Rectal smooth muscle tissue (tissue), 1 donor: ENCODE measurements at regions not wholly inside any gene's neighbourhood (a gene's known extent, or its start where the extent isn't known, plus 50 kb on each side); places are given as distances from the start of the nearest gene placed in this dataset.
"Not testable (repeated sequence)": the region's sequence is repeated elsewhere in the genome, so short reads cannot be mapped to it uniquely, and the experiment has no call there.

ENCODE experiments used
- H3K27ac ChIP-seq: one replicate; pipeline ENCODE4 v1.7.0; 2013; ENCODE audit warnings: low read depth, low read length, inconsistent platforms
- H3K27me3 ChIP-seq: one replicate; pipeline ENCODE4 v1.7.0; 2013; ENCODE audit warnings: low read length; ENCODE audit not compliant: control insufficient read depth, insufficient read depth
- H3K36me3 ChIP-seq: one replicate; pipeline ENCODE4 v1.7.0; 2013; ENCODE audit warnings: low read length; ENCODE audit not compliant: control insufficient read depth, insufficient read depth
- H3K4me1 ChIP-seq: one replicate; pipeline ENCODE4 v1.7.0; 2013; ENCODE audit warnings: low read length; ENCODE audit not compliant: control insufficient read depth, insufficient read depth
- H3K4me3 ChIP-seq: one replicate; pipeline ENCODE4 v1.7.0; 2013; ENCODE audit warnings: low read length
- H3K9ac ChIP-seq: one replicate; pipeline ENCODE4 v1.7.0; 2013; ENCODE audit warnings: low read length

- Histone ChIP-seq H3K9ac (no peak overlapping the region), H3K27ac (no peak overlapping the region), H3K4me1 (no peaks in the 10 kb centered on the region), H3K36me3 (no peaks in the 10 kb centered on the region), H3K4me3 (no peak overlapping the region), H3K27me3 (no peaks in the 10 kb centered on the region)
These were observed 221.5 kb upstream of the SLC35G4 start for GRCh38 chr18:11387880-11388279.

- H3K36me3 ChIP-seq = no peaks in the 10 kb centered on the region
- no peak overlapping the region for H3K4me3 ChIP-seq
- H3K9ac ChIP-seq = no peak overlapping the region
- no peak overlapping the region for H3K27ac ChIP-seq
- H3K4me1 ChIP-seq = no peaks in the 10 kb centered on the region
- no peaks in the 10 kb centered on the region for H3K27me3 ChIP-seq
These were observed 226.0 kb upstream of the SLC35G4 start for GRCh38 chr18:11383381-11383780.

- Histone ChIP-seq H3K27ac (no peak overlapping the region), H3K4me1 (no peaks in the 10 kb centered on the region), H3K27me3 (no peaks in the 10 kb centered on the region), H3K4me3 (no peak overlapping the region), H3K36me3 (no peaks in the 10 kb centered on the region), H3K9ac (no peak overlapping the region)
These were observed 228.4 kb upstream of the SLC35G4 start for GRCh38 chr18:11380968-11381367.

- Histone ChIP-seq H3K9ac (no peak overlapping the region), H3K4me3 (no peak overlapping the region), H3K27ac (no peak overlapping the region), H3K27me3 (no peaks in the 10 kb centered on the region), H3K36me3 (no peaks in the 10 kb centered on the region), H3K4me1 (no peaks in the 10 kb centered on the region)
These were observed 229.7 kb upstream of the SLC35G4 start for GRCh38 chr18:11379660-11380059.

GRCh38 chr18:11377766-11378540, 228.6 kb upstream of the PIEZO2 start:
- Histone ChIP-seq H3K4me3 (no peak overlapping the region), H3K27ac (no peak overlapping the region), H3K27me3 (no peaks in the 10 kb centered on the region), H3K4me1 (no peaks in the 10 kb centered on the region), H3K36me3 (no peaks in the 10 kb centered on the region), H3K9ac (no peak overlapping the region)

- Histone ChIP-seq H3K9ac (no peak overlapping the region), H3K27me3 (no peaks in the 10 kb centered on the region), H3K4me3 (no peak overlapping the region), H3K36me3 (no peaks in the 10 kb centered on the region), H3K4me1 (no peaks in the 10 kb centered on the region), H3K27ac (no peak overlapping the region)
These were observed 222.8 kb upstream of the PIEZO2 start for GRCh38 chr18:11372163-11372562.

- Histone ChIP-seq H3K4me1 (no peaks in the 10 kb centered on the region), H3K27ac (no peak overlapping the region), H3K4me3 (no peak overlapping the region), H3K9ac (no peak overlapping the region), H3K36me3 (no peaks in the 10 kb centered on the region), H3K27me3 (no peaks in the 10 kb centered on the region)
These were observed 220.2 kb upstream of the PIEZO2 start for GRCh38 chr18:11369556-11369955.

GRCh38 chr18:11368020-11368419, 218.7 kb upstream of the PIEZO2 start:
- H3K36me3 ChIP-seq = no peaks in the 10 kb centered on the region
- no peak overlapping the region for H3K9ac ChIP-seq
- no peak overlapping the region for H3K4me3 ChIP-seq
- H3K4me1 ChIP-seq = no peaks in the 10 kb centered on the region
- no peak overlapping the region for H3K27ac ChIP-seq
- H3K27me3 ChIP-seq = no peaks in the 10 kb centered on the region

- H3K4me1 ChIP-seq = no peaks in the 10 kb centered on the region
- no peak overlapping the region for H3K4me3 ChIP-seq
- no peaks in the 10 kb centered on the region for H3K27me3 ChIP-seq
- no peaks in the 10 kb centered on the region for H3K36me3 ChIP-seq
- no peak overlapping the region for H3K9ac ChIP-seq
- no peak overlapping the region for H3K27ac ChIP-seq
These were observed 218.0 kb upstream of the PIEZO2 start for GRCh38 chr18:11367351-11367750.

GRCh38 chr18:11366410-11366809, 217.0 kb upstream of the PIEZO2 start:
- H3K9ac ChIP-seq = no peak overlapping the region
- H3K36me3 ChIP-seq = no peaks in the 10 kb centered on the region
- no peak overlapping the region for H3K27ac ChIP-seq
- no peaks in the 10 kb centered on the region for H3K27me3 ChIP-seq
- no peaks in the 10 kb centered on the region for H3K4me1 ChIP-seq
- H3K4me3 ChIP-seq = no peak overlapping the region

- no peak overlapping the region for H3K4me3 ChIP-seq
- H3K27ac ChIP-seq = no peak overlapping the region
- H3K4me1 ChIP-seq = no peaks in the 10 kb centered on the region
- H3K27me3 ChIP-seq = no peaks in the 10 kb centered on the region
- no peaks in the 10 kb centered on the region for H3K36me3 ChIP-seq
- no peak overlapping the region for H3K9ac ChIP-seq
These were observed 213.5 kb upstream of the PIEZO2 start for GRCh38 chr18:11362856-11363255.

- H3K36me3 ChIP-seq, H3K27ac ChIP-seq, H3K9ac ChIP-seq, H3K27me3 ChIP-seq, H3K4me3 ChIP-seq, H3K4me1 ChIP-seq: not testable (repeated sequence)
These were observed 212.5 kb upstream of the PIEZO2 start for GRCh38 chr18:11361862-11362261.

- Histone ChIP-seq H3K36me3 (no peaks in the 10 kb centered on the region), H3K27ac (no peak overlapping the region), H3K4me1 (no peaks in the 10 kb centered on the region), H3K27me3 (no peaks in the 10 kb centered on the region), H3K9ac (no peak overlapping the region), H3K4me3 (no peak overlapping the region)
These were observed 208.3 kb upstream of the PIEZO2 start for GRCh38 chr18:11357678-11358077.
